ENCODE measurements at regions not wholly inside any gene's neighbourhood (a gene's known extent, or its start where the extent isn't known, plus 50 kb on each side); places are given as distances from the start of the nearest gene placed in this dataset.

DNA sequence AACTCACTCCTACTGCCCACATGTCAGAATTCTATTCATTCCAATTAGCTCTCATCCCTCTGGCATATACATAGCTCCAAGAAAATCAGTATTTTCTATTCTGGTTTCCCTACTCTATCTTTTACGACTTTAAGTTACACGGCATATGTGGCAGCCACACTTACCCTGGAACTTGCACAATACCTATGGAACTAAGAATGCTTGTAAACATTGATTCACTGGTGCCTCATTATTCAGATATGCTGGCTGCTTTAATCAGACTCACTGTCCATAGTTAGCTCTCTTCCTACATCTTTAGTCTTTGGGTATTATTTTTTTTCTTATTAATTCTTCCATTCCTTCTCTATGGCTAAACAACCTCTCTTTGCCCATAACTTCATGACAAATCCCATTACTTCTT, 1519.9 kb upstream of the ACVR2A start:
- DNase-seq: no peak

GRCh38 chr2:146323564-146323963, 1521.3 kb upstream of the ACVR2A start:
- no peak for DNase-seq

DNA sequence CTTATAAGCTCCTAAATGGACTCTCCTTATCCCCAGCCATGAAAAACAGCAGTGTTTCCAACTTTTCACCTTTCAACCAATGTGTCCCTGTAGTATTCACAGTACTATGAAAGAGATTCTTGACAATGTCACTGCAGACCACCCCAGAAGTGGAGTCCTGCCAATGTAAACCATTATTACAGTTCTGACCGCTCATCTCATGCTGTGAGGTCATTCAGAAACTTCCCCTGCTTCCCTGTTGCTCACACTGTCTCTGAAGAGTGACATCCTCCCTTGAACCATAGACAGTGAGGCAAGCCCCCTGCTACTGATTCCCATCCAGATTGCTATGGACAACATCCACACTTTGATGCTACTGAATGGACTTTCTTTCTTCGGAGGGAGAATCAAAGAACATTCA, 1523.7 kb upstream of the ACVR2A start:
- no peak for DNase-seq

DNA sequence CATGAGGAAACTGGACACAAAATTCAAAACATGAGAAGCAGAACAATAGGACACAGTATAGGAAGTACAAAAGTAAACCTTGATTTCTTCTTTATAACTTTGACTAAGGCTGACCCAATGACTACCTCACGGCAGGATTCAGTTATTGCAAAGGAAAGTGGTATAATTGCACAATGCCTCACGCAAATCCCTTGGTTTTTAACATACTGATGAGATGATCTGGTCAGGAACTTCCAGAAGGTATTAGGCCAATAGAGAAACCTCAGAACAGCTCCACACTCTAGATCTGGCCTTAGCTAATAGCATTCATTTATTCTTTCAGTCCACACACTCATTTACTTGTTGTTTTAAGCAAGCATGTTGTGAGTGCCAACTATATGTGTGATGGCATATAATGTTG, 1526.9 kb upstream of the ACVR2A start:
- DNase-seq: no peak

GRCh38 chr2:146312899-146313298, 1531.9 kb upstream of the ACVR2A start:
- DNase-seq: no peak

DNA sequence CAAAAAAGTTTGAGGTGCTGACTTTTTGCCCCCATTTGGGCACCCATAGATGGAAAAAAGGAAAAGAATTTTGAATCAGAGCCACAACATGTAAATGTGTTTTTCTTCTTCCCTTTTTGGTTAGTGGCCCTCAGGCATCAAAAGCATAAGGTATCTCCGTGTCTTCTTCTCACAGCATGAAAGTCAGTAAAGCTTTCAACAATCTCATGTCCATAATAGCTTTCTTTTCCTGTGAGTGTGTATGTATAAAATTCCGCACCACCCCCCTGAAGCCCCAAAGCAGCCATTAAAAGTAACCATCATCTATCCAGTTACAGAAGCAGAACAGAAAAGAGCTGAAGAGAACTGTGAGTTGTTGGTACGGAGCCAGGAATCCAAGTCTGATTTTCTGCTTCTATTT, 1539.7 kb upstream of the ACVR2A start:
- DNase-seq: no peak

- no peak for DNase-seq
These were observed 1543.5 kb upstream of the ACVR2A start for GRCh38 chr2:146301287-146301686.

GRCh38 chr2:146295080-146295670, 1549.7 kb upstream of the ACVR2A start:
- no peak for DNase-seq

DNA sequence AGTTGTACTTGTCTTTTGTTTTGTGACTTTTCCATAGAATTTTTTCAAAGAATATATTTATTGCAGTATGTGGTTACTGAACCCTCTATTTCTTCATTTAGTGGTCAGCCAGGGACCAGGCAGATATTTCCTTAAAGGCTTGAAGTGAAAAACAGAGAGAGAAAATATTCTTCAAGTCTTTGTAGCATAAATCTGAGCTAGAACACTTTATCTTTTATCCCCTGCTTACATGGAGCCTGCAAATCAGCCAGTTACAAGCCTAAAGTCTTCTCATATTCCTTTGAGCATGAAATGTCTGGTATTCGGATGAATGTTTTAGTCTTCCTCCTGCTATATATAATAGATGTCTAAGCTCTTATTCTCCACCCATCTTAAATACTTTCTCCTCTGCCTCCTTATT, 1557.5 kb upstream of the ACVR2A start:
- no peak for DNase-seq

GRCh38 chr2:146278881-146279280, 1565.9 kb upstream of the ACVR2A start:
- DNase-seq: no peak

- no peak for DNase-seq
These were observed 1573.5 kb upstream of the ACVR2A start for GRCh38 chr2:146271131-146271831.

DNA sequence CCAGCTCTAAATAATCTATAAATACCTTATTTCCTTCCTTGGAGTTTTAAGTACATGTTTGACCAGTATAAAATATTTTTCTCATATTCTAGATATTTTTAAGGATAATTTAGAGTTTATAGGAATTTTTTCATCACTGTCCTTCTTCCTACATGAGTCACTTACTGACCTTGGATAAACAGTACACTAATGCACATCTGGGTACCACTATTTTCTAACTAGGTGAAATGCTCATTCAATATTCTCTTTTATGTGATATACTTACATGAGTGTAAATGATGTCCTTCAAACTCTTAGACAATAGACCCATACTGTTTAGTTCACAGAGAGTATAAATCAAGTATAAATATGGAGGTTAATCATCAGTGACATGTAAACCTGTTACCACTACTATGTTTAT, 1574.2 kb upstream of the ACVR2A start:
- DNase-seq: no peak

- no peak for DNase-seq
These were observed 1577.7 kb upstream of the ACVR2A start for GRCh38 chr2:146267093-146267492.

DNA sequence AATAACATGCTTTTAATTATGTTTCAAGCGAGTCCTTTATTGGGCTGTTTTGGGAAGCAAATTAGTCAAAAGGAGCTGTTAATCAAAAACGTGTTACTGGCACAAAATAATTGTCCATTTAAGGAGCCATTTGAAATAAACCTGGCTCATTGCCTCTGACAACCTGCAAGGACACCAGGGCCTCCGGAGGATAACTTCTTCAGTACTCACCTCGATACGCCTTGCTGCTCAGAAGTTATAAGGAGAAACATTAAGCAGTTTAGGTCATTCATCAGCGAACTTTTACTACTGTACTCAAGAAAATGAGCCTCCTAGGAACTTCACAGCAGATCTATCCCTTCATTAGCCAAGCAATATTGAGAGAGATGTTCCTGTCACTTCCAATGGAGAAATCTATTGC, 1579.2 kb upstream of the ACVR2A start:
- DNase-seq: no peak

DNA sequence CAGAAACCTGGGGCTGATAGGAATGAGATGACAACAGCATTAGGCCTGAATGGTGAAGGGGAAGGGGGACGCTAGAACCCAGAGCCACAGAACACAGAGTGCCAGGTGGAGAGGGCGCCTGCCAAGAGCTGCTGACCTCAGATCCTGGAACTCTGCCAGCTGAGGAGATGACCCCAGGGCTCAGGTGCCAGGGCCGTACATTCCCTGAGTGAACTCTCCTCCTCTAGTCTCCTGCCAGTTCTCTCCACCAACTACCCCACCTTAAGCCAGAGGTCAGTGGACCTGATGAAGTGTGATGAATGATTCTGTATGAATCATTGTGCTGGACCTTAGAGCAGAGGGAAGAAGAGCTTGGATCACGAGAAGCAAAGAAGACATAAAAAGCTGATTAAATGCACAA, 1582.2 kb upstream of the ACVR2A start:
- no peak for DNase-seq

DNA sequence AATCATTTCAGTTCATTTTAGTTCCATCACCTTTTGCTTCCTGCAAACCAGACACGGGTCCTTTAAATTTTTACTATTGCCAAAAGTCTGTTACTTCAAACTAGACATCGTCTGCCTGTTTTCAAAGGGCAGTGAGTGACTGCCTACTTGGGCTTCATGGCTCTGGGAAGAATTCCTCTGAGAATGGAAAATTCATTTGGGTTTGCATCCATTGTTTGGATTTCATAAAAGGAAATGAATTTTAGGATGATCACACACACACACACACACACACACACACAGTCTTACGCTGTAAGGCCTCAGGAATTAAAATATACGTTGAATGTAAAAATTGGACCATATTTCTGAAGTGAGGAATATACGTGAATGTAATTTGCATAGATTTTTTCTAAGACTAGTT, 1584.3 kb upstream of the ACVR2A start:
- no peak for DNase-seq

- no peak for DNase-seq
These were observed 1585.0 kb upstream of the ACVR2A start for GRCh38 chr2:146259816-146260215.

GRCh38 chr2:146258071-146258470, 1586.8 kb upstream of the ACVR2A start:
- DNase-seq: no peak

DNA sequence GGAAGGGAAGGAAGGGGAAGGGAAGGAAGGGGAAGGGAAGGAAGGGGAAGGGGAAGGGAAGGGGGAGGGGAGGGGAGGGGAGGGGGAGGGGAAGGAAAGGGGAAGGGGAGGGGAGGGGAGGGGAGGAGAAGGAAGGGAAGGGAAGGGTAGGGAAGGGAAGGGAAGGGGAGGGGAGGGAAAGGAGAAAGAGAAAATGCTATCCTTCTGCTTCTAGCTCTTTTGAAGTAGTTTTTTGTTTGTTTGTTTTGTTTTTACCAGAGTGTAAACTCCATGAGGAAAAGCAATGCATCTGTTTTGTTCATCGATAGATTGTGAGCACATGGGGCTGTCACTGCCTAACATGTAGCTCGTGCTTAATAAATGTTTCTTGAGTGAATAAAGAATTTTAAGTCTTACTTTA, 1592.7 kb upstream of the ACVR2A start:
- no peak for DNase-seq

GRCh38 chr2:146251328-146251727, 1593.5 kb upstream of the ACVR2A start:
- no peak for DNase-seq

- no peak for DNase-seq
These were observed 1597.9 kb upstream of the ACVR2A start for GRCh38 chr2:146246736-146247523.

- no peak for DNase-seq
These were observed 1598.7 kb upstream of the ACVR2A start for GRCh38 chr2:146246002-146246735.

DNA sequence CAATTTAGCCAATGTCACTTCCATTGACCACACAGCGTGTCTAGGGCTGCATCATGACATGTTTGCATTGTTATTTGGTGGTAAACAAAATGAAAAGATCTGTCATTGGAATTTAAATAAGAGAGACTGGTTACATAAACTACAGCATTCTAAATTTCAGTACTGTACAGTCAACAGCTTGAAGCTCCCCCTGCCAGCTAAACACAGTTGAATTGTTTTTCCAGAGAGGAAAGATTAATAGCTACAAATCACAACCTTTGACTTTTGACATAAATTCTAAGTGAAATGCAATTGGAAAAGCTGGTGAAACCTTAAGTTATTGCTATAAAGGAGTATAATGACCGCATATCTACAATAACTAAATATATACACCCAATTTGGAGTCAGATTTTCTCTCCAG, 1600.0 kb upstream of the ACVR2A start:
- DNase-seq: no peak

Measured in T-helper 2 cell (primary cell).